Activated CD4-positive, alpha-beta T cell treated with anti-CD3 and anti-CD28 coated beads, Interleukin-2, amount 10 ng/mL, durations not matched to agents 24 days and 14 days (primary cell): ENCODE measurements at regions not wholly inside any gene's neighbourhood (a gene's known extent, or its start where the extent isn't known, plus 50 kb on each side); places are given as distances from the start of the nearest gene placed in this dataset.

Experiments
- DNase-seq: peaks from one replicate; pipeline ENCODE4 v3.0.0; 2022
- H3K27ac Mint-ChIP-seq: one replicate; pipeline ENCODE4 v1.8.0; 2022; ENCODE audit warnings: mild to moderate bottlenecking, mixed read lengths
- H3K27me3 Mint-ChIP-seq: one replicate; pipeline ENCODE4 v1.8.0; 2022; ENCODE audit warnings: mixed read lengths
- H3K36me3 Mint-ChIP-seq: one replicate; pipeline ENCODE4 v1.8.0; 2022; ENCODE audit warnings: low read depth, mild to moderate bottlenecking, mixed read lengths
- H3K4me1 Mint-ChIP-seq: one replicate; pipeline ENCODE4 v1.8.0; 2021; ENCODE audit warnings: mixed read lengths
- H3K4me3 Mint-ChIP-seq: one replicate; pipeline ENCODE4 v1.8.0; 2022; ENCODE audit warnings: mild to moderate bottlenecking, moderate library complexity, mixed read lengths
- H3K9me3 Mint-ChIP-seq: one replicate; pipeline ENCODE4 v1.8.0; 2021; ENCODE audit warnings: mixed read lengths
- intact Hi-C: fragments of 100-400 bp; cut with micrococcal nuclease; formaldehyde crosslinking; loops from one replicate; pipeline ENCODE4 v1.15.1; 2023

- H3K9me3 Mint-ChIP-seq = no peaks in the 10 kb centered on the region
- H3K4me1 Mint-ChIP-seq = peaks cover 9% of the 10 kb centered on the region
- H3K4me3 Mint-ChIP-seq = no peak overlapping the region
- DNase-seq = no peak
- no peak overlapping the region for H3K27ac Mint-ChIP-seq
- no peaks in the 10 kb centered on the region for H3K36me3 Mint-ChIP-seq
- intact Hi-C loops = no loop called here
- H3K27me3 Mint-ChIP-seq = peaks cover 41% of the 10 kb centered on the region
Observed at GRCh38 chr20:34190262-34190661, 51.0 kb upstream of the ASIP start.

- peaks cover 42% of the 10 kb centered on the region for H3K27me3 Mint-ChIP-seq
- no peaks in the 10 kb centered on the region for H3K36me3 Mint-ChIP-seq
- H3K9me3 Mint-ChIP-seq = no peaks in the 10 kb centered on the region
- peak; percentile 81 for DNase-seq
- H3K4me1 Mint-ChIP-seq = peaks cover 9% of the 10 kb centered on the region
- H3K4me3 Mint-ChIP-seq = no peak overlapping the region
- intact Hi-C loops = no loop called here
- H3K27ac Mint-ChIP-seq = no peak overlapping the region
Observed at GRCh38 chr20:34190679-34191090, 50.5 kb upstream of the ASIP start.
